HCT116 (cell line): ENCODE measurements at regions not wholly inside any gene's neighbourhood (a gene's known extent, or its start where the extent isn't known, plus 50 kb on each side); places are given as distances from the start of the nearest gene placed in this dataset. TPM values are rescaled to one million over a fixed set of nuclear protein-coding genes. Genes with fewer than 3 reads are reported as not detected.

Source experiments
- microRNA counts: library from miRNA; unstranded; fragments of <30 nt; microRNA quantifications from one replicate; lab custom pipeline; 2015
- microRNA-seq: library from miRNA; unstranded; fragments of <30 nt; microRNA quantifications from one replicate; pipeline ENCODE4, GENCODE V29; 2016; ENCODE audit warnings: borderline number of aligned reads

MicroRNAs encoded in the stretch of these regions (microRNA counts, 767-probe panel; counts per million panel counts)
- not detected for microRNA hsa-miR-297 (lab: Ali Mortazavi, UCI)

Small RNA genes in the stretch of these regions (microRNA-seq; reads per million reads assigned to microRNA genes)
- gene MIR297 = not detected
